Ishikawa (cell line): ENCODE measurements at regions not wholly inside any gene's neighbourhood (a gene's known extent, or its start where the extent isn't known, plus 50 kb on each side); places are given as distances from the start of the nearest gene placed in this dataset.

Experiments used
- CEBPB ChIP-seq: IDR thresholded peaks from 2 replicates; pipeline ENCODE4 v1.6.1; 2012
- CREB1 ChIP-seq: IDR thresholded peaks from 2 replicates; pipeline ENCODE4 v1.6.1; 2012; ENCODE audit warnings: low read depth
- EGR1 ChIP-seq: IDR thresholded peaks from 2 replicates; pipeline ENCODE4 v1.6.1; 2012
- EP300 ChIP-seq: IDR thresholded peaks from 2 replicates; pipeline ENCODE4 v1.6.1; 2012; ENCODE audit warnings: borderline replicate concordance
- FOXM1 ChIP-seq: IDR thresholded peaks from 2 replicates; pipeline ENCODE4 v1.6.1; 2012; ENCODE audit warnings: low read depth, borderline replicate concordance
- MAX ChIP-seq: IDR thresholded peaks from 2 replicates; pipeline ENCODE4 v1.6.1; 2012
- NFIC ChIP-seq: IDR thresholded peaks from 2 replicates; pipeline ENCODE4 v1.6.1; 2012
- RAD21 ChIP-seq: IDR thresholded peaks from 2 replicates; pipeline ENCODE4 v1.6.1; 2012; ENCODE audit warnings: low read depth
- REST ChIP-seq: IDR thresholded peaks from 2 replicates; pipeline ENCODE4 v1.6.1; 2012; ENCODE audit warnings: low read depth, mild to moderate bottlenecking
- TAF1 ChIP-seq: IDR thresholded peaks from 2 replicates; pipeline ENCODE4 v1.6.1; 2012; ENCODE audit warnings: low read depth, mild to moderate bottlenecking
- TCF12 ChIP-seq: IDR thresholded peaks from 2 replicates; pipeline ENCODE4 v1.6.1; 2012; ENCODE audit warnings: low read depth
- TEAD4 ChIP-seq: IDR thresholded peaks from 2 replicates; pipeline ENCODE4 v1.6.1; 2012
- USF1 ChIP-seq: IDR thresholded peaks from 2 replicates; pipeline ENCODE4 v1.6.1; 2012
- YY1 ChIP-seq: IDR thresholded peaks from 2 replicates; pipeline ENCODE4 v1.6.1; 2012; ENCODE audit warnings: low read depth
- ZBTB7A ChIP-seq: IDR thresholded peaks from 2 replicates; pipeline ENCODE4 v1.6.1; 2012; ENCODE audit warnings: low read depth

- TF ChIP-seq CEBPB (no peak), NFIC (no peak), CREB1 (no peak)
These were observed 253.8 kb downstream of the ZNF608 start for GRCh38 chr5:124492444-124493224.

- TF ChIP-seq TCF12 (no peak), TAF1 (no peak), ZBTB7A (no peak), YY1 (no peak)
These were observed 265.0 kb downstream of the ZNF608 start for GRCh38 chr5:124481419-124481818.

- no peak for TF ChIP-seq NFIC
- TF ChIP-seq FOXM1: no peak
- TF ChIP-seq EGR1: no peak
- TF ChIP-seq REST: no peak
- no peak for TF ChIP-seq RAD21
- TF ChIP-seq TEAD4: no peak
- TF ChIP-seq CREB1: no peak
- TF ChIP-seq EP300: no peak
- TF ChIP-seq USF1: no peak
- TF ChIP-seq CEBPB: no peak
- TF ChIP-seq TCF12: no peak
- TF ChIP-seq TAF1: no peak
- no peak for TF ChIP-seq YY1
- no peak for TF ChIP-seq MAX
- TF ChIP-seq ZBTB7A: no peak
These were observed 265.5 kb downstream of the ZNF608 start for GRCh38 chr5:124480964-124481363.

GRCh38 chr5:124480022-124480421, 266.4 kb downstream of the ZNF608 start:
- no peak for TF ChIP-seq CREB1
- TF ChIP-seq REST: no peak
- no peak for TF ChIP-seq USF1
- no peak for TF ChIP-seq MAX
- TF ChIP-seq TCF12: no peak
- no peak for TF ChIP-seq YY1
- no peak for TF ChIP-seq FOXM1
- TF ChIP-seq EGR1: no peak
- TF ChIP-seq RAD21: no peak
- no peak for TF ChIP-seq NFIC
- no peak for TF ChIP-seq EP300
- no peak for TF ChIP-seq ZBTB7A
- TF ChIP-seq TEAD4: no peak

GRCh38 chr5:124478264-124478663, 268.2 kb downstream of the ZNF608 start:
- no peak for TF ChIP-seq TAF1

- no peak for TF ChIP-seq RAD21
- no peak for TF ChIP-seq CREB1
- no peak for TF ChIP-seq CEBPB
- no peak for TF ChIP-seq NFIC
- TF ChIP-seq REST: no peak
- no peak for TF ChIP-seq MAX
- no peak for TF ChIP-seq EP300
- TF ChIP-seq FOXM1: no peak
- TF ChIP-seq ZBTB7A: no peak
- no peak for TF ChIP-seq TEAD4
- no peak for TF ChIP-seq USF1
- no peak for TF ChIP-seq EGR1
- TF ChIP-seq TAF1: no peak
- no peak for TF ChIP-seq YY1
These were observed 268.9 kb downstream of the ZNF608 start for GRCh38 chr5:124477577-124477976.
